H9 (cell line): ENCODE measurements at regions not wholly inside any gene's neighbourhood (a gene's known extent, or its start where the extent isn't known, plus 50 kb on each side); places are given as distances from the start of the nearest gene placed in this dataset.

ENCODE experiments used
- DNase-seq: peaks from one replicate; pipeline ENCODE4 v3.0.0-alpha.2; 2017
- H2AFZ ChIP-seq: one replicate; pipeline ENCODE4 v1.6.1; 2013; ENCODE audit warnings: mild to moderate bottlenecking, low read length, control low read depth, moderate library complexity
- H2AK5ac ChIP-seq: 2 replicates; pipeline ENCODE4 v1.6.1; 2013; ENCODE audit warnings: low read length, control low read depth, mixed read lengths; ENCODE audit not compliant: insufficient read length
- H2BK120ac ChIP-seq: one replicate; pipeline ENCODE4 v1.6.1; 2013; ENCODE audit warnings: low read depth, mild to moderate bottlenecking, low read length, control low read depth, inconsistent platforms; ENCODE audit not compliant: poor library complexity, severe bottlenecking
- H2BK12ac ChIP-seq: 2 replicates; pipeline ENCODE4 v1.6.1; 2013; ENCODE audit warnings: low read length, control low read depth, mixed read lengths, low read depth; ENCODE audit not compliant: insufficient read length
- H2BK15ac ChIP-seq: 2 replicates; pipeline ENCODE4 v1.6.1; 2013; ENCODE audit warnings: low read depth, low read length, control low read depth
- H2BK20ac ChIP-seq: one replicate; pipeline ENCODE4 v1.6.1; 2013; ENCODE audit warnings: low read depth, mild to moderate bottlenecking, low read length, control low read depth, inconsistent platforms; ENCODE audit not compliant: poor library complexity, severe bottlenecking
- H2BK5ac ChIP-seq: 2 replicates; pipeline ENCODE4 v1.6.1; 2013; ENCODE audit warnings: low read length, control low read depth, mixed read lengths; ENCODE audit not compliant: insufficient read length
- H3K14ac ChIP-seq: 2 replicates; pipeline ENCODE4 v1.6.1; 2013; ENCODE audit warnings: low read length, control low read depth; ENCODE audit not compliant: insufficient read depth
- H3K18ac ChIP-seq: 2 replicates; pipeline ENCODE4 v1.6.1; 2013; ENCODE audit warnings: low read depth, mild to moderate bottlenecking, mixed read lengths, low read length, control low read depth; ENCODE audit not compliant: insufficient read length
- H3K23ac ChIP-seq: 2 replicates; pipeline ENCODE4 v1.6.1; 2013; ENCODE audit warnings: low read length, control low read depth, mixed read lengths, low read depth; ENCODE audit not compliant: insufficient read length
- H3K23me2 ChIP-seq: 2 replicates; pipeline ENCODE4 v1.6.1; 2013; ENCODE audit warnings: low read depth, mild to moderate bottlenecking, mixed read lengths, low read length, control low read depth; ENCODE audit not compliant: insufficient read length, poor library complexity, severe bottlenecking
- H3K27ac ChIP-seq: 2 replicates; pipeline ENCODE4 v1.5.1; 2013; ENCODE audit warnings: low read length, control low read depth, mixed read lengths, low read depth; ENCODE audit not compliant: insufficient read length
- H3K27me3 ChIP-seq: 2 replicates; pipeline ENCODE4 v1.6.1; 2013; ENCODE audit warnings: low read length, control low read depth, inconsistent platforms; ENCODE audit not compliant: insufficient read depth
- H3K4ac ChIP-seq: 2 replicates; pipeline ENCODE4 v1.6.1; 2013; ENCODE audit warnings: low read depth, mild to moderate bottlenecking, control low read depth, inconsistent platforms, low read length, moderate library complexity
- H3K4me1 ChIP-seq: 2 replicates; pipeline ENCODE4 v1.6.1; 2013; ENCODE audit warnings: low read length, control low read depth, inconsistent platforms; ENCODE audit not compliant: insufficient read depth
- H3K4me2 ChIP-seq: 2 replicates; pipeline ENCODE4 v1.6.1; 2013; ENCODE audit warnings: low read length, control low read depth, mixed read lengths; ENCODE audit not compliant: insufficient read length, insufficient read depth
- H3K56ac ChIP-seq: 2 replicates; pipeline ENCODE4 v1.6.1; 2013; ENCODE audit warnings: low read depth, mild to moderate bottlenecking, mixed read lengths, low read length, control low read depth; ENCODE audit not compliant: insufficient read length
- H3K79me1 ChIP-seq: 2 replicates; pipeline ENCODE4 v1.6.1; 2013; ENCODE audit warnings: low read depth, mild to moderate bottlenecking, moderate library complexity, low read length, control low read depth, inconsistent platforms; ENCODE audit not compliant: insufficient read depth, poor library complexity, severe bottlenecking
- H3K79me2 ChIP-seq: 2 replicates; pipeline ENCODE4 v1.6.1; 2013; ENCODE audit warnings: low read length, control low read depth, inconsistent platforms; ENCODE audit not compliant: insufficient read depth
- H3K9ac ChIP-seq: 2 replicates; pipeline ENCODE4 v1.6.1; 2013; ENCODE audit warnings: low read length, control low read depth, mixed read lengths; ENCODE audit not compliant: insufficient read length; ENCODE audit errors: extremely low read depth
- H3K9me3 ChIP-seq: one replicate; pipeline ENCODE4 v1.6.1; 2013; ENCODE audit warnings: low read depth, low read length, inconsistent platforms; ENCODE audit not compliant: control insufficient read depth
- H3T11ph ChIP-seq: one replicate; pipeline ENCODE4 v1.6.1; 2013; ENCODE audit warnings: mild to moderate bottlenecking, low read length, control low read depth, inconsistent platforms
- H4K20me1 ChIP-seq: one replicate; pipeline ENCODE4 v1.6.1; 2013; ENCODE audit not compliant: control insufficient read depth, insufficient read length, insufficient read depth
- H4K5ac ChIP-seq: 2 replicates; pipeline ENCODE4 v1.6.1; 2013; ENCODE audit warnings: low read depth, mild to moderate bottlenecking, mixed read lengths, low read length, control low read depth; ENCODE audit not compliant: insufficient read length
- H4K8ac ChIP-seq: replicated peaks from 2 replicates; pipeline ENCODE4 v1.6.1; 2013; ENCODE audit warnings: low read length, control low read depth, mixed read lengths, low read depth; ENCODE audit not compliant: insufficient read length
- H4K91ac ChIP-seq: 2 replicates; pipeline ENCODE4 v1.6.1; 2013; ENCODE audit warnings: low read depth, mild to moderate bottlenecking, moderate library complexity, mixed read lengths, low read length, control low read depth; ENCODE audit not compliant: insufficient read length
- H3K27ac Mint-ChIP-seq, 3 experiments: 2 replicates in 2 of 3; 3 replicates in 1 of 3; pipeline ENCODE4 v1.8.0; 2020 to 2021; ENCODE audit warnings: mixed read lengths in 3 of 3, mild to moderate bottlenecking in 1 of 3, moderate library complexity in 1 of 3
- H3K27me3 Mint-ChIP-seq: 2 replicates; pipeline ENCODE4 v1.8.0; 2021; ENCODE audit warnings: low read depth, mild to moderate bottlenecking, moderate library complexity, mixed read lengths
- H3K36me3 Mint-ChIP-seq, 3 experiments: 2 replicates in 2 of 3; 3 replicates in 1 of 3; pipeline ENCODE4 v1.8.0; 2020 to 2021; ENCODE audit warnings: low read depth in 3 of 3, mixed read lengths in 3 of 3; ENCODE audit not compliant: insufficient read depth in 1 of 3
- H3K4me1 Mint-ChIP-seq, 2 experiments: 2 replicates each; pipeline ENCODE4 v1.8.0; 2020; ENCODE audit warnings: mixed read lengths in 2 of 2
- H3K4me3 Mint-ChIP-seq, 2 experiments: 2 replicates in 1 of 2; 3 replicates in 1 of 2; pipeline ENCODE4 v1.8.0; 2020 to 2021; ENCODE audit warnings: mild to moderate bottlenecking in 2 of 2, mixed read lengths in 2 of 2, moderate library complexity in 1 of 2
- H3K9me3 Mint-ChIP-seq, 2 experiments: 2 replicates in 1 of 2; 3 replicates in 1 of 2; pipeline ENCODE4 v1.8.0; 2020; ENCODE audit warnings: mild to moderate bottlenecking in 2 of 2, mixed read lengths in 2 of 2, moderate library complexity in 1 of 2
- WGBS: extraction: QIAGEN DNeasy Blood & Tissue Kit; methylation state at CpG from one replicate; pipeline ENCODE4 v1.1.7; 2013; ENCODE audit warnings: missing lambda C conversion rate, low lambda C conversion rate, mixed read lengths; ENCODE audit not compliant: insufficient read length; ENCODE audit errors: extremely low coverage; 5-methylcytosine and 5-hydroxymethylcytosine counted together
- TF ChIP-seq, protein P1 (sequence below): fragments of 200-600 bp; sonication (generic); conservative IDR thresholded peaks from 3 replicates; pipeline ENCODE4 v1.8.0; 2021; ENCODE audit warnings: antibody characterized with exemption, mild to moderate bottlenecking

DNA sequence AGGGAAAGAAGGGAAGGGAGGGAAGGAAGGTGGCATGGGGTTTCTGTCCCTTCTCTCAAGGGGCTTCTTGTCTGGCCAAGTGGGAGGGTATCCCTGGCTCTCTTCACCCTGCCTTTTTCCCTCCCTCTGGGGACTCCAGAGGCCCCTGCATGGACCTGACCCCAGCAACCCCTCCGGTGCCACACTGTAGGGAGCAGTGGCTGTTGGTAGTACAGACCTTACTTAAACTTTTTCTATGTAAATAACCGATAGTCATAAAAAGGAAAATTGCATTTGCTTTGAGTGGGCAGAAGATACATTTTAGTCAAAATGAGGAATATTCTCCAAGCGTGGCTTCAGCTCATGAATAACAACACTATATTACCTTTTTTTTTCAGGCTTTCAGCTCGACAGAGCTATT lies 1384.0 kb downstream of the BRD1 start:
- H3K27me3 ChIP-seq = no peaks in the 10 kb centered on the region; the same call in 1 of the 2 replicates
- H3K56ac ChIP-seq = no peak overlapping the region
- H4K8ac ChIP-seq = no peak overlapping the region
- H3K27ac Mint-ChIP-seq = no peak overlapping the region
- H3T11ph ChIP-seq = no peak overlapping the region
- H3K4me1 Mint-ChIP-seq = peaks cover 4 to 9% of the 10 kb centered on the region in 2 experiments; a peak in 1 of 4 replicates
- no peaks in the 10 kb centered on the region for H3K36me3 Mint-ChIP-seq
- no peak overlapping the region for H4K91ac ChIP-seq
- no peak overlapping the region for H3K14ac ChIP-seq
- no peak overlapping the region for H2BK5ac ChIP-seq
- no peak overlapping the region for H2AFZ ChIP-seq
- no peak overlapping the region for H3K4me2 ChIP-seq
- no peak overlapping the region for H3K23ac ChIP-seq
- H3K9ac ChIP-seq = no peak overlapping the region
- no peaks in the 10 kb centered on the region for H3K79me2 ChIP-seq
- H3K27ac ChIP-seq = no peak overlapping the region
- no peak overlapping the region for H2BK120ac ChIP-seq
- H3K4me3 Mint-ChIP-seq = no peak overlapping the region
- H3K9me3 ChIP-seq = no peaks in the 10 kb centered on the region
- H3K4ac ChIP-seq = no peak overlapping the region
- no peak overlapping the region for H2BK15ac ChIP-seq
- no peaks in the 10 kb centered on the region for H3K79me1 ChIP-seq
- no peaks in the 10 kb centered on the region for H4K20me1 ChIP-seq
- H3K23me2 ChIP-seq = no peaks in the 10 kb centered on the region
- no CpG with 5 or more reads among the region's 4 CpGs for WGBS
- TF ChIP-seq, protein P1, sequence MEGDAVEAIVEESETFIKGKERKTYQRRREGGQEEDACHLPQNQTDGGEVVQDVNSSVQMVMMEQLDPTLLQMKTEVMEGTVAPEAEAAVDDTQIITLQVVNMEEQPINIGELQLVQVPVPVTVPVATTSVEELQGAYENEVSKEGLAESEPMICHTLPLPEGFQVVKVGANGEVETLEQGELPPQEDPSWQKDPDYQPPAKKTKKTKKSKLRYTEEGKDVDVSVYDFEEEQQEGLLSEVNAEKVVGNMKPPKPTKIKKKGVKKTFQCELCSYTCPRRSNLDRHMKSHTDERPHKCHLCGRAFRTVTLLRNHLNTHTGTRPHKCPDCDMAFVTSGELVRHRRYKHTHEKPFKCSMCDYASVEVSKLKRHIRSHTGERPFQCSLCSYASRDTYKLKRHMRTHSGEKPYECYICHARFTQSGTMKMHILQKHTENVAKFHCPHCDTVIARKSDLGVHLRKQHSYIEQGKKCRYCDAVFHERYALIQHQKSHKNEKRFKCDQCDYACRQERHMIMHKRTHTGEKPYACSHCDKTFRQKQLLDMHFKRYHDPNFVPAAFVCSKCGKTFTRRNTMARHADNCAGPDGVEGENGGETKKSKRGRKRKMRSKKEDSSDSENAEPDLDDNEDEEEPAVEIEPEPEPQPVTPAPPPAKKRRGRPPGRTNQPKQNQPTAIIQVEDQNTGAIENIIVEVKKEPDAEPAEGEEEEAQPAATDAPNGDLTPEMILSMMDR = no peak
- peaks cover 13% of the 10 kb centered on the region; the same call in 1 of the 2 replicates for H3K27me3 Mint-ChIP-seq
- DNase-seq = no peak
- no peak overlapping the region for H2BK12ac ChIP-seq
- no peak overlapping the region for H4K5ac ChIP-seq
- H2AK5ac ChIP-seq = no peak overlapping the region
- no peak overlapping the region for H2BK20ac ChIP-seq
- no peaks in the 10 kb centered on the region for H3K4me1 ChIP-seq
- no peak overlapping the region for H3K18ac ChIP-seq
- no peaks in the 10 kb centered on the region for H3K9me3 Mint-ChIP-seq
